ENCODE measurements at regions not wholly inside any gene's neighbourhood (a gene's known extent, or its start where the extent isn't known, plus 50 kb on each side); places are given as distances from the start of the nearest gene placed in this dataset.

GRCh38 chr12:102759466-102759865 is 157.6 kb downstream of the PAH start:
- Histone ChIP-seq H3K36me3 (no peaks in the 10 kb centered on the region), H3K9me3 (no peaks in the 10 kb centered on the region), H3K4me3 (no peak overlapping the region), H3K4me1 (no peaks in the 10 kb centered on the region), H3K27me3 (no peaks in the 10 kb centered on the region), H3K27ac (no peak overlapping the region)
- intact Hi-C loops (cut with DNase I; ENCODE audit: low total_unique reads) (no loop called here), in situ Hi-C loops (cut with MboI; ENCODE audit: low pct_ligation_motif_present in 1 of 4, low pct_unique_long_range_greater_than_20kb in 1 of 4, low sequenced_read_pairs in 3 of 4) (no loop called here)
- WGBS, 2 donors (ENCODE audit: low coverage in 1 of 2): 53 to 70% methylated on average over 2 of the region's 2 CpGs
- DNase-seq: no peak
- TF ChIP-seq EP300 (IDR thresholded peaks at IDR 0.05; ENCODE audit: low read depth): no peak
- no peak for TF ChIP-seq POLR2A (IDR thresholded peaks at IDR 0.05)
- no peak for TF ChIP-seq CTCF (IDR thresholded peaks at IDR 0.05)
- TF ChIP-seq POLR2AphosphoS5 (IDR thresholded peaks at IDR 0.05): no peak

GRCh38 chr12:102757882-102758226 is 159.2 kb downstream of the PAH start:
- DNase-seq: no peak
- TF ChIP-seq POLR2AphosphoS5 (IDR thresholded peaks at IDR 0.05) (no peak), POLR2A (IDR thresholded peaks at IDR 0.05) (no peak), CTCF (IDR thresholded peaks at IDR 0.05) (no peak), EP300 (IDR thresholded peaks at IDR 0.05; ENCODE audit: low read depth) (no peak)
- no peak overlapping the region for H3K4me3 ChIP-seq
- H3K4me1 ChIP-seq: no peaks in the 10 kb centered on the region
- H3K27me3 ChIP-seq: no peaks in the 10 kb centered on the region
- intact Hi-C loops (cut with DNase I; ENCODE audit: low total_unique reads) (no loop called here), in situ Hi-C loops (cut with MboI; ENCODE audit: low pct_ligation_motif_present in 1 of 4, low pct_unique_long_range_greater_than_20kb in 1 of 4, low sequenced_read_pairs in 3 of 4) (no loop called here)
- no peaks in the 10 kb centered on the region for H3K36me3 ChIP-seq
- no peaks in the 10 kb centered on the region for H3K9me3 ChIP-seq
- 84 to 86% methylated on average over 1 of the region's 1 CpG for WGBS, 2 donors (ENCODE audit: low coverage in 1 of 2)
- H3K27ac ChIP-seq: no peak overlapping the region

GRCh38 chr12:102757154-102757881 is 159.7 kb downstream of the PAH start:
- no peak for DNase-seq
- H3K4me3 ChIP-seq: no peak overlapping the region
- 60 to 76% methylated on average over 2 to 8 of the region's 8 CpGs for WGBS, 2 donors (ENCODE audit: low coverage in 1 of 2)
- intact Hi-C loops (cut with DNase I; ENCODE audit: low total_unique reads): no loop called here
- H3K27me3 ChIP-seq: no peaks in the 10 kb centered on the region
- in situ Hi-C loops (cut with MboI; ENCODE audit: low pct_ligation_motif_present in 1 of 4, low pct_unique_long_range_greater_than_20kb in 1 of 4, low sequenced_read_pairs in 3 of 4): no loop called here
- H3K36me3 ChIP-seq: no peaks in the 10 kb centered on the region
- H3K4me1 ChIP-seq: no peaks in the 10 kb centered on the region
- H3K9me3 ChIP-seq: no peaks in the 10 kb centered on the region
- no peak overlapping the region for H3K27ac ChIP-seq
- TF ChIP-seq POLR2AphosphoS5 (IDR thresholded peaks at IDR 0.05) (no peak), EP300 (IDR thresholded peaks at IDR 0.05; ENCODE audit: low read depth) (no peak), POLR2A (IDR thresholded peaks at IDR 0.05) (no peak), CTCF (IDR thresholded peaks at IDR 0.05) (no peak)

GRCh38 chr12:102756530-102756929 is 160.5 kb downstream of the PAH start:
- TF ChIP-seq CTCF (IDR thresholded peaks at IDR 0.05) (no peak), POLR2A (IDR thresholded peaks at IDR 0.05) (no peak), EP300 (IDR thresholded peaks at IDR 0.05; ENCODE audit: low read depth) (no peak), POLR2AphosphoS5 (IDR thresholded peaks at IDR 0.05) (no peak)
- H3K4me1 ChIP-seq: no peaks in the 10 kb centered on the region
- H3K4me3 ChIP-seq: no peak overlapping the region
- no peak for DNase-seq
- no peaks in the 10 kb centered on the region for H3K36me3 ChIP-seq
- no peak overlapping the region for H3K27ac ChIP-seq
- H3K27me3 ChIP-seq: no peaks in the 10 kb centered on the region
- intact Hi-C loops (cut with DNase I; ENCODE audit: low total_unique reads): no loop called here
- 20 to 38% methylated on average over 1 to 3 of the region's 3 CpGs for WGBS, 2 donors (ENCODE audit: low coverage in 1 of 2)
- in situ Hi-C loops (cut with MboI; ENCODE audit: low pct_ligation_motif_present in 1 of 4, low pct_unique_long_range_greater_than_20kb in 1 of 4, low sequenced_read_pairs in 3 of 4): no loop called here
- H3K9me3 ChIP-seq: no peaks in the 10 kb centered on the region
